Naive thymus-derived CD4-positive, alpha-beta T cell (primary cell): ENCODE measurements at regions not wholly inside any gene's neighbourhood (a gene's known extent, or its start where the extent isn't known, plus 50 kb on each side); places are given as distances from the start of the nearest gene placed in this dataset.
"Not testable (repeated sequence)": the region's sequence is repeated elsewhere in the genome, so short reads cannot be mapped to it uniquely, and the experiment has no call there.

Experiments
- ATAC-seq: fragments of 150-1000 bp; cut with Tn5 transposase; 2 replicates; pipeline ENCODE4 v1.10.0; 2021; ENCODE audit warnings: mild to moderate bottlenecking, moderate library complexity
- CTCF ChIA-PET: fragments of 350-600 bp; sonication (Branson Sonifier 250); formaldehyde crosslinking; loops from one replicate; lab custom pipeline; 2021; ENCODE audit warnings: antibody characterized with exemption; lab: Charles Lee
- POLR2A ChIA-PET: fragments of 350-600 bp; sonication (Branson Sonifier 250); formaldehyde crosslinking; loops from one replicate; lab custom pipeline; 2021; ENCODE audit warnings: antibody characterized with exemption, inconsistent platforms; lab: Charles Lee
- DNase-seq, 9 donors: peaks; one replicate each; pipeline versions ENCODE4 v3.0.0 to v3.0.0-alpha.2; 2020 to 2022; ENCODE audit warnings: mixed read lengths in 1 of 9
- H3K27ac ChIP-seq: one replicate; pipeline ENCODE4 v1.7.0; 2013; ENCODE audit warnings: mild to moderate bottlenecking, low read depth, low read length, moderate library complexity
- H3K27me3 ChIP-seq, 2 donors: one replicate each; pipeline ENCODE4 v1.7.0; 2013; ENCODE audit warnings: low read length in 2 of 2, mild to moderate bottlenecking in 2 of 2, moderate library complexity in 2 of 2; ENCODE audit not compliant: control insufficient read depth in 2 of 2, insufficient read depth in 2 of 2
- H3K36me3 ChIP-seq, 3 experiments: 1 replicate in 2 of 3; 2 replicates in 1 of 3; pipeline ENCODE4 v1.7.0; 2013; ENCODE audit warnings: low read length in 3 of 3, mild to moderate bottlenecking in 3 of 3, moderate library complexity in 1 of 3; ENCODE audit not compliant: insufficient read depth in 3 of 3, control insufficient read depth in 2 of 3
- H3K4me1 ChIP-seq, 2 donors: one replicate each; pipeline ENCODE4 v1.7.0; 2013; ENCODE audit warnings: low read length in 2 of 2, mild to moderate bottlenecking in 2 of 2, moderate library complexity in 1 of 2; ENCODE audit not compliant: control insufficient read depth in 2 of 2, insufficient read depth in 2 of 2
- H3K4me3 ChIP-seq: 2 replicates; pipeline ENCODE4 v1.7.0; 2013; ENCODE audit warnings: mild to moderate bottlenecking, low read length
- H3K9me3 ChIP-seq, 3 experiments: 1 replicate in 2 of 3; 2 replicates in 1 of 3; pipeline ENCODE4 v1.7.0; 2013; ENCODE audit warnings: low read length in 3 of 3; ENCODE audit not compliant: control insufficient read depth in 2 of 3
- H3K27ac Mint-ChIP-seq, 9 donors: one replicate each; pipeline ENCODE4 v1.8.0; 2020 to 2022; ENCODE audit warnings: mixed read lengths in 9 of 9, mild to moderate bottlenecking in 8 of 9, moderate library complexity in 5 of 9, inconsistent platforms in 2 of 9
- H3K27me3 Mint-ChIP-seq, 5 donors: one replicate each; pipeline ENCODE4 v1.8.0; 2021 to 2022; ENCODE audit warnings: mixed read lengths in 5 of 5, mild to moderate bottlenecking in 1 of 5
- H3K36me3 Mint-ChIP-seq, 5 donors: one replicate each; pipeline ENCODE4 v1.8.0; 2020 to 2022; ENCODE audit warnings: mixed read lengths in 5 of 5, mild to moderate bottlenecking in 3 of 5, inconsistent platforms in 1 of 5
- H3K4me1 Mint-ChIP-seq, 7 donors: one replicate each; pipeline ENCODE4 v1.8.0; 2020 to 2022; ENCODE audit warnings: mixed read lengths in 7 of 7, mild to moderate bottlenecking in 3 of 7, inconsistent platforms in 1 of 7
- H3K4me3 Mint-ChIP-seq, 10 donors: one replicate each; pipeline ENCODE4 v1.8.0; 2020 to 2022; ENCODE audit warnings: mild to moderate bottlenecking in 10 of 10, mixed read lengths in 10 of 10, moderate library complexity in 6 of 10, inconsistent platforms in 2 of 10
- H3K9me3 Mint-ChIP-seq, 11 donors: one replicate each; pipeline ENCODE4 v1.8.0; 2020 to 2022; ENCODE audit warnings: mixed read lengths in 11 of 11, mild to moderate bottlenecking in 4 of 11, inconsistent platforms in 1 of 11, moderate library complexity in 1 of 11
- intact Hi-C, 2 donors: fragments of 100-400 bp; cut with micrococcal nuclease; formaldehyde crosslinking; loops; one replicate each; pipeline ENCODE4 v1.15.1; 2023

- H3K27ac ChIP-seq, H3K36me3 ChIP-seq, H3K9me3 ChIP-seq, H3K36me3 Mint-ChIP-seq, H3K4me1 Mint-ChIP-seq, H3K4me3 Mint-ChIP-seq, POLR2A ChIA-PET, H3K4me3 ChIP-seq, H3K27me3 Mint-ChIP-seq, ATAC-seq, H3K27me3 ChIP-seq, CTCF ChIA-PET, intact Hi-C loops, H3K27ac Mint-ChIP-seq, H3K4me1 ChIP-seq, DNase-seq: not testable (repeated sequence)
- H3K9me3 Mint-ChIP-seq = peaks cover 3 to 11% (median 5%) of the 10 kb centered on the region in 11 donors
Observed at GRCh38 chr6:112547321-112548085, 200.4 kb downstream of the RFPL4B start.

- no peak for DNase-seq
- H3K4me3 ChIP-seq = no peak overlapping the region
- intact Hi-C loops = no loop called here
- no peak overlapping the region for H3K27ac ChIP-seq
- no peak for ATAC-seq
- no peaks in the 10 kb centered on the region for H3K36me3 ChIP-seq
- Mint-ChIP-seq H3K27ac (no peak overlapping the region), H3K4me3 (no peak overlapping the region), H3K4me1 (no peaks in the 10 kb centered on the region), H3K9me3 (peaks cover 0 to 11% (median 4%) of the 10 kb centered on the region in 11 donors), H3K36me3 (no peaks in the 10 kb centered on the region), H3K27me3 (no peaks in the 10 kb centered on the region)
- H3K4me1 ChIP-seq = no peaks in the 10 kb centered on the region
- H3K27me3 ChIP-seq = no peaks in the 10 kb centered on the region
- CTCF ChIA-PET = no interaction called here
- H3K9me3 ChIP-seq = no peaks in the 10 kb centered on the region
- POLR2A ChIA-PET = no interaction called here
Observed at GRCh38 chr6:112549749-112550148, 202.6 kb downstream of the RFPL4B start.

- Mint-ChIP-seq H3K9me3 (peaks cover 0 to 12% (median 0%) of the 10 kb centered on the region in 11 donors), H3K36me3 (no peaks in the 10 kb centered on the region), H3K4me3 (no peak overlapping the region), H3K27ac (no peak overlapping the region), H3K4me1 (no peaks in the 10 kb centered on the region), H3K27me3 (peaks cover 0 to 5% (median 0%) of the 10 kb centered on the region in 5 donors)
- no peak for ATAC-seq
- ChIA-PET POLR2A (no interaction called here), CTCF (no interaction called here)
- Histone ChIP-seq H3K36me3 (no peaks in the 10 kb centered on the region), H3K27me3 (no peaks in the 10 kb centered on the region), H3K9me3 (no peaks in the 10 kb centered on the region), H3K27ac (no peak overlapping the region), H3K4me1 (no peaks in the 10 kb centered on the region), H3K4me3 (no peak overlapping the region)
- DNase-seq = no peak
- intact Hi-C loops = no loop called here
Observed at GRCh38 chr6:112557435-112557834, 210.3 kb downstream of the RFPL4B start.

- ChIA-PET POLR2A (no interaction called here), CTCF (no interaction called here)
- H3K9me3 Mint-ChIP-seq = peaks cover 0 to 12% (median 0%) of the 10 kb centered on the region in 11 donors
Observed at GRCh38 chr6:112557961-112558360, 210.8 kb downstream of the RFPL4B start.

GRCh38 chr6:112560651-112561050 is 213.5 kb downstream of the RFPL4B start:
- intact Hi-C loops = no loop called here
- H3K27ac Mint-ChIP-seq = no peak overlapping the region
- ChIA-PET CTCF (no interaction called here), POLR2A (no interaction called here)
- H3K4me1 ChIP-seq = no peaks in the 10 kb centered on the region
- H3K4me1 Mint-ChIP-seq = no peaks in the 10 kb centered on the region
- DNase-seq = no peak
- H3K36me3 Mint-ChIP-seq = no peaks in the 10 kb centered on the region
- H3K4me3 Mint-ChIP-seq = no peak overlapping the region
- H3K9me3 Mint-ChIP-seq = peaks cover 0 to 10% (median under 1%) of the 10 kb centered on the region in 11 donors
- H3K27ac ChIP-seq = no peak overlapping the region
- peaks cover 0 to 5% (median 0%) of the 10 kb centered on the region in 5 donors for H3K27me3 Mint-ChIP-seq
- no peaks in the 10 kb centered on the region for H3K9me3 ChIP-seq
- no peak overlapping the region for H3K4me3 ChIP-seq
- H3K36me3 ChIP-seq = no peaks in the 10 kb centered on the region
- no peaks in the 10 kb centered on the region for H3K27me3 ChIP-seq
- no peak for ATAC-seq

More at GRCh38 chr6:112557961-112558360, 210.8 kb downstream of the RFPL4B start:
- H3K27ac ChIP-seq = no peak overlapping the region
- H3K27me3 ChIP-seq = no peaks in the 10 kb centered on the region
- no peaks in the 10 kb centered on the region for H3K36me3 Mint-ChIP-seq
- H3K4me3 Mint-ChIP-seq = no peak overlapping the region
- intact Hi-C loops = no loop called here
- DNase-seq (no peak), ATAC-seq (no peak)
- H3K9me3 ChIP-seq = no peaks in the 10 kb centered on the region
- H3K4me1 Mint-ChIP-seq = no peaks in the 10 kb centered on the region
- no peaks in the 10 kb centered on the region for H3K36me3 ChIP-seq
- H3K4me3 ChIP-seq = no peak overlapping the region
- peaks cover 0 to 5% (median 0%) of the 10 kb centered on the region in 5 donors for H3K27me3 Mint-ChIP-seq
- H3K27ac Mint-ChIP-seq = no peak overlapping the region
- no peaks in the 10 kb centered on the region for H3K4me1 ChIP-seq

GRCh38 chr6:112562301-112563231 is 215.4 kb downstream of the RFPL4B start:
- Mint-ChIP-seq H3K9me3 (peaks cover 0 to 10% (median 0%) of the 10 kb centered on the region in 11 donors), H3K4me3 (no peak overlapping the region), H3K4me1 (no peaks in the 10 kb centered on the region), H3K36me3 (no peaks in the 10 kb centered on the region), H3K27ac (no peak overlapping the region), H3K27me3 (no peaks in the 10 kb centered on the region)
- no peak overlapping the region for H3K27ac ChIP-seq
- H3K36me3 ChIP-seq = no peaks in the 10 kb centered on the region
- POLR2A ChIA-PET = no interaction called here
- ATAC-seq (no peak), DNase-seq (no peak)
- no peaks in the 10 kb centered on the region for H3K27me3 ChIP-seq
- no peaks in the 10 kb centered on the region for H3K4me1 ChIP-seq
- intact Hi-C loops = no loop called here
- CTCF ChIA-PET = interaction anchor here (0.6 kb wide), 1 partner anchor 492 kb away, joined by 3 read pairs; no protein-coding TSS in a partner anchor
- no peaks in the 10 kb centered on the region for H3K9me3 ChIP-seq
- H3K4me3 ChIP-seq = no peak overlapping the region
